Tibial artery (tissue), 4 donors: ENCODE measurements at regions not wholly inside any gene's neighbourhood (a gene's known extent, or its start where the extent isn't known, plus 50 kb on each side); places are given as distances from the start of the nearest gene placed in this dataset.

Experiments
- DNase-seq, 2 donors: peaks; one replicate each; pipeline ENCODE4 v3.0.0-alpha.2; 2019
- H3K27ac ChIP-seq, 2 donors: fragments of 200-600 bp; sonication (generic) in 1 of 2; 1 replicate in 1 of 2; 2 replicates in 1 of 2; pipeline ENCODE4 v1.5.1; 2018 to 2019; ENCODE audit warnings: mild to moderate bottlenecking in 1 of 2
- H3K27me3 ChIP-seq, 2 donors: fragments of 200-600 bp; sonication (generic) in 1 of 2; one replicate each; pipeline versions ENCODE4 v1.5.1 to v1.6.0; 2016 to 2019
- H3K36me3 ChIP-seq, 3 donors: fragments of 200-600 bp; sonication (generic) in 2 of 3; one replicate each; pipeline ENCODE4 v1.5.1; 2016 to 2019; ENCODE audit warnings: mild to moderate bottlenecking in 2 of 3
- H3K4me1 ChIP-seq, 4 donors: fragments of 200-600 bp; sonication (generic) in 2 of 4; 1 replicate in 3 of 4; 2 replicates in 1 of 4; pipeline ENCODE4 v1.5.1; 2016 to 2019
- H3K4me3 ChIP-seq, 2 donors: fragments of 200-600 bp; sonication (generic) in 1 of 2; 1 replicate in 1 of 2; 2 replicates in 1 of 2; pipeline ENCODE4 v1.5.1; 2018 to 2019; ENCODE audit warnings: mild to moderate bottlenecking in 2 of 2
- H3K9me3 ChIP-seq, 3 donors: fragments of 200-600 bp; sonication (generic) in 1 of 3; one replicate each; pipeline ENCODE4 v1.5.1; 2016 to 2019
- CTCF ChIP-seq, 2 experiments: fragments of 200-600 bp in 1 of 2; fragments of 450-650 bp in 1 of 2; IDR thresholded peaks; one replicate each; pipeline ENCODE4 v1.5.1; 2017 to 2019; ENCODE audit warnings: antibody characterized with exemption in 2 of 2, mild to moderate bottlenecking in 1 of 2, moderate library complexity in 1 of 2
- intact Hi-C: fragments of 100-400 bp; cut with DNase I; formaldehyde crosslinking; loops from one replicate; pipeline ENCODE4 v1.15.0; 2023; ENCODE audit warnings: low total_unique reads

- Histone ChIP-seq H3K9me3 (no peaks in the 10 kb centered on the region), H3K4me3 (no peak overlapping the region), H3K4me1 (no peaks in the 10 kb centered on the region), H3K36me3 (no peaks in the 10 kb centered on the region), H3K27me3 (no peaks in the 10 kb centered on the region), H3K27ac (no peak overlapping the region)
- no peak for DNase-seq
- TF ChIP-seq CTCF (IDR thresholded peaks at IDR 0.05) = no peak
- intact Hi-C loops = no loop called here
These were observed 166.3 kb downstream of the RASSF9 start for GRCh38 chr12:85669911-85670310.

- no peak overlapping the region for H3K4me3 ChIP-seq
- no peaks in the 10 kb centered on the region for H3K9me3 ChIP-seq
- TF ChIP-seq CTCF (IDR thresholded peaks at IDR 0.05) = no peak
- H3K4me1 ChIP-seq = no peaks in the 10 kb centered on the region
- H3K36me3 ChIP-seq = no peaks in the 10 kb centered on the region
- no peaks in the 10 kb centered on the region for H3K27me3 ChIP-seq
- no peak overlapping the region for H3K27ac ChIP-seq
- DNase-seq = no peak
- intact Hi-C loops = no loop called here
These were observed 163.8 kb downstream of the RASSF9 start for GRCh38 chr12:85672436-85672835.

- intact Hi-C loops = no loop called here
- Histone ChIP-seq H3K36me3 (no peaks in the 10 kb centered on the region), H3K4me1 (no peaks in the 10 kb centered on the region), H3K4me3 (no peak overlapping the region), H3K27me3 (no peaks in the 10 kb centered on the region), H3K9me3 (no peaks in the 10 kb centered on the region), H3K27ac (no peak overlapping the region)
- DNase-seq = no peak
- TF ChIP-seq CTCF (IDR thresholded peaks at IDR 0.05) = no peak
These were observed 162.2 kb downstream of the RASSF9 start for GRCh38 chr12:85673921-85674420.

- intact Hi-C loops = no loop called here
- Histone ChIP-seq H3K4me3 (no peak overlapping the region), H3K27ac (no peak overlapping the region), H3K36me3 (no peaks in the 10 kb centered on the region), H3K9me3 (no peaks in the 10 kb centered on the region), H3K27me3 (no peaks in the 10 kb centered on the region), H3K4me1 (no peaks in the 10 kb centered on the region)
- DNase-seq = no peak
- TF ChIP-seq CTCF (IDR thresholded peaks at IDR 0.05) = no peak
These were observed 159.1 kb downstream of the RASSF9 start for GRCh38 chr12:85676816-85677749.

GRCh38 chr12:85679296-85679695 is 156.9 kb downstream of the RASSF9 start:
- no peak for DNase-seq
- Histone ChIP-seq H3K27me3 (no peaks in the 10 kb centered on the region), H3K27ac (no peak overlapping the region), H3K9me3 (no peaks in the 10 kb centered on the region), H3K4me3 (no peak overlapping the region), H3K36me3 (no peaks in the 10 kb centered on the region), H3K4me1 (no peaks in the 10 kb centered on the region)
- intact Hi-C loops = no loop called here
- no peak for TF ChIP-seq CTCF (IDR thresholded peaks at IDR 0.05)
